Loucy (cell line): ENCODE measurements at regions not wholly inside any gene's neighbourhood (a gene's known extent, or its start where the extent isn't known, plus 50 kb on each side); places are given as distances from the start of the nearest gene placed in this dataset.

Experiments used
- EZH2phosphoT487 ChIP-seq: fragments of 200-600 bp; IDR thresholded peaks from 2 replicates; pipeline ENCODE4 v1.6.1; 2018; ENCODE audit warnings: antibody characterized with exemption, mild to moderate bottlenecking, moderate library complexity, borderline replicate concordance
- TF ChIP-seq, protein P1 (sequence below): fragments of 200-600 bp; sonication (generic); conservative IDR thresholded peaks from 2 replicates; pipeline ENCODE4 v1.5.1; 2014; ENCODE audit warnings: mild to moderate bottlenecking, antibody characterized with exemption, low read length

DNA sequence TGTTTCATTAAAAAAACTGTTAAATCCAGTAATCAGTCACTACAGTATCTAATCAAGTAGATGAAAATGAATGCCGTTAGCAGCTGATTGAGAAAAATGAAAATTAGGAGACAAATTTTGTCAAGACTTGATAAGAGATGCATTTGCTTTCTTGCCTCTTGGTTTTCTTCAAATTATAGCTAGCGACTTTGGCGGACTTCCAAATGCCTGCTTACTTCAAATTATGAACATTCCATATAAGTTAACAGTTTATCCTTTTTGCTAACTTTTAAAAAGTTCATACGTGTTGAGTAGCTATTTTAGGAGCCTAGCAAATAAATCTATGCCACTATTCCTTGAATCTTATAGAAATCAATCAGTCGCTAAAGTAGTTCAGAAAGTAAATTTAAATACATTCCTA, 58.8 kb downstream of the PPP4R3C start:
- TF ChIP-seq, protein P1, sequence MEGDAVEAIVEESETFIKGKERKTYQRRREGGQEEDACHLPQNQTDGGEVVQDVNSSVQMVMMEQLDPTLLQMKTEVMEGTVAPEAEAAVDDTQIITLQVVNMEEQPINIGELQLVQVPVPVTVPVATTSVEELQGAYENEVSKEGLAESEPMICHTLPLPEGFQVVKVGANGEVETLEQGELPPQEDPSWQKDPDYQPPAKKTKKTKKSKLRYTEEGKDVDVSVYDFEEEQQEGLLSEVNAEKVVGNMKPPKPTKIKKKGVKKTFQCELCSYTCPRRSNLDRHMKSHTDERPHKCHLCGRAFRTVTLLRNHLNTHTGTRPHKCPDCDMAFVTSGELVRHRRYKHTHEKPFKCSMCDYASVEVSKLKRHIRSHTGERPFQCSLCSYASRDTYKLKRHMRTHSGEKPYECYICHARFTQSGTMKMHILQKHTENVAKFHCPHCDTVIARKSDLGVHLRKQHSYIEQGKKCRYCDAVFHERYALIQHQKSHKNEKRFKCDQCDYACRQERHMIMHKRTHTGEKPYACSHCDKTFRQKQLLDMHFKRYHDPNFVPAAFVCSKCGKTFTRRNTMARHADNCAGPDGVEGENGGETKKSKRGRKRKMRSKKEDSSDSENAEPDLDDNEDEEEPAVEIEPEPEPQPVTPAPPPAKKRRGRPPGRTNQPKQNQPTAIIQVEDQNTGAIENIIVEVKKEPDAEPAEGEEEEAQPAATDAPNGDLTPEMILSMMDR = no peak
- no peak for TF ChIP-seq EZH2phosphoT487
